ENCODE measurements at regions not wholly inside any gene's neighbourhood (a gene's known extent, or its start where the extent isn't known, plus 50 kb on each side); places are given as distances from the start of the nearest gene placed in this dataset.

DNA sequence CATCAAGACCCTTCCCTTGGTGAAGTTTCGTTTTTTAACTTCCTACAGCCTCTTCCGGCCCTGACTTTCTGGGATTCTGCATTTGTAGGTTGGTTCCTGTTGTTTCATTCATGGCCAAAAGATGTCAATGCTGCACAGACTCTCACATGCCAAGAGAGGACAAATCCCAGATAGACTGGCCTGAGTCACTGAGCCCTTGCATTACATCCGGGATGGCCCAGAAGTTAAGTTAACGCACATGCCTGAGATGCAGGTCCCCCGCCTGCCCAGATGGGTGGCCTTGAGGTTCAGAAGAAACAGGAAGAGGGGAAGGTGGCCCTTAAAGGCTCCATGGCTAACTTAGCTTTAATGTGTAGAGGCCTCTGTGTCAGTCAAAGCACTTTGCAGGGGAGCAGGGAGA lies 51.6 kb upstream of the SRGAP3 start:
- H3K4me3 ChIP-seq (replicated peaks in 1 of 2; ENCODE audit: low read depth in 2 of 2, low read length in 2 of 2): no peak overlapping the region
- DNase-seq (ENCODE audit: low read depth in 2 of 2): peak in 1 of 2 donors; percentile 28
- TF ChIP-seq, protein P1, sequence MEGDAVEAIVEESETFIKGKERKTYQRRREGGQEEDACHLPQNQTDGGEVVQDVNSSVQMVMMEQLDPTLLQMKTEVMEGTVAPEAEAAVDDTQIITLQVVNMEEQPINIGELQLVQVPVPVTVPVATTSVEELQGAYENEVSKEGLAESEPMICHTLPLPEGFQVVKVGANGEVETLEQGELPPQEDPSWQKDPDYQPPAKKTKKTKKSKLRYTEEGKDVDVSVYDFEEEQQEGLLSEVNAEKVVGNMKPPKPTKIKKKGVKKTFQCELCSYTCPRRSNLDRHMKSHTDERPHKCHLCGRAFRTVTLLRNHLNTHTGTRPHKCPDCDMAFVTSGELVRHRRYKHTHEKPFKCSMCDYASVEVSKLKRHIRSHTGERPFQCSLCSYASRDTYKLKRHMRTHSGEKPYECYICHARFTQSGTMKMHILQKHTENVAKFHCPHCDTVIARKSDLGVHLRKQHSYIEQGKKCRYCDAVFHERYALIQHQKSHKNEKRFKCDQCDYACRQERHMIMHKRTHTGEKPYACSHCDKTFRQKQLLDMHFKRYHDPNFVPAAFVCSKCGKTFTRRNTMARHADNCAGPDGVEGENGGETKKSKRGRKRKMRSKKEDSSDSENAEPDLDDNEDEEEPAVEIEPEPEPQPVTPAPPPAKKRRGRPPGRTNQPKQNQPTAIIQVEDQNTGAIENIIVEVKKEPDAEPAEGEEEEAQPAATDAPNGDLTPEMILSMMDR (IDR thresholded peaks at IDR 0.05; ENCODE audit: low read depth, low read length): no peak

DNA sequence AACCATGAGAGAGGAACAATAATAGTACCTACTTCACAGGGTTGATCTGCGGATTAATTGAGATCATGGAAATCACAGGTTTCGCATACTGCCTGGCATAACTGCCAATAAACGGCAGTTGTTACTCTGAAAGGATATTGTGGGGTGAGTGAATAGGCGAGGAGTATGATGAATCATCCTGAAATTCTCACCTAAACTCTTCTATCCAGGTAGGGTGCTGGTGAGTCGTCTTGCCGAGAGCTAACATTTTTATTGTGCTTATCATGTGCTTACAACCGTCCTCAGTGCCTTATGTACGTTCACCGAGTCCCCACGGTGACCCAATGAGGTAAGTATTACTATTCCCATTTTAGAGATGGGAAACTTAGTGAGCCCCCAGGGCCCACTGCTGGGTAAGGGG lies 52.4 kb upstream of the SRGAP3 start:
- H3K4me3 ChIP-seq (replicated peaks in 1 of 2; ENCODE audit: low read depth in 2 of 2, low read length in 2 of 2): no peak overlapping the region
- no peak for DNase-seq (ENCODE audit: low read depth in 2 of 2)
- TF ChIP-seq, protein P1 (IDR thresholded peaks at IDR 0.05; ENCODE audit: low read depth, low read length): no peak

DNA sequence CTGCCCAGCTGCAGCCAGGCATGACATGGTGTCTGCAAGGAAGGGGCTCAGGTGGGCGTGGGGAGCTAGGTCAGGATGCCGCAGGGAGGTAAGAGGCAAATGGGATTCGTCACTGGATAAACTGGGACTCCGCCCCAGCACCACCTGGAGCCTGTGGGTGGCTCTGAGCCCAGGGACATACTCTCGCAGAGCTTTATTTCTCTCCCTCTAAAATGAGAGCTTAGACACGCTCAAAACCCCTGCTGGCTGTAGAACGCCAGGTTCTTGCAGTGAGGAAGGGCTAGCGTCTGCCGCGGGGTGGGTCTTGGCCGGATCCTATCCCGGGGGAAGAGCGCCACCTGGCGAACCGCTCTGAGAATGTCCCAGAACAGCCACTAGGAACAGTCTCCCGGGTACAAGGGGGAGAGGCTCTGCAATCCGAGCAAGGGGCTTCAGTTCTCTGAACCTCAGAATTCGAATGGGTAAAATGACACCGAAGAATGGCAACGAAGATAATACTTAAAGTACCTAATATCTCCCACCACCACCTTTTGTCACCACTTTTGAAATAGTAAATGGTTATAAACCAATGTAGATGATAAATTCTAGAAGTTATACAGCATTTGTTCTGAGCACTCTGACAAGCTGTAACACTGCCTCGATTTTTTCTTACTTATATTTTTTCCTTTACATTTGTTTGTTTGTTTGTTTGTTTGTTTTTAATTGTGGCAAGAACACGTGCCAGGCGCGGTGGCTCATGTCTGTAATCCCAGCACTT lies 53.2 kb upstream of the SRGAP3 start:
- DNase-seq (ENCODE audit: low read depth in 2 of 2): peak; percentile 77 to 84
- TF ChIP-seq, protein P1 (IDR thresholded peaks at IDR 0.05; ENCODE audit: low read depth, low read length): peak; percentile 90
- peak overlapping the region in 1 of 2 donors; percentile 18 for H3K4me3 ChIP-seq (replicated peaks in 1 of 2; ENCODE audit: low read depth in 2 of 2, low read length in 2 of 2)

DNA sequence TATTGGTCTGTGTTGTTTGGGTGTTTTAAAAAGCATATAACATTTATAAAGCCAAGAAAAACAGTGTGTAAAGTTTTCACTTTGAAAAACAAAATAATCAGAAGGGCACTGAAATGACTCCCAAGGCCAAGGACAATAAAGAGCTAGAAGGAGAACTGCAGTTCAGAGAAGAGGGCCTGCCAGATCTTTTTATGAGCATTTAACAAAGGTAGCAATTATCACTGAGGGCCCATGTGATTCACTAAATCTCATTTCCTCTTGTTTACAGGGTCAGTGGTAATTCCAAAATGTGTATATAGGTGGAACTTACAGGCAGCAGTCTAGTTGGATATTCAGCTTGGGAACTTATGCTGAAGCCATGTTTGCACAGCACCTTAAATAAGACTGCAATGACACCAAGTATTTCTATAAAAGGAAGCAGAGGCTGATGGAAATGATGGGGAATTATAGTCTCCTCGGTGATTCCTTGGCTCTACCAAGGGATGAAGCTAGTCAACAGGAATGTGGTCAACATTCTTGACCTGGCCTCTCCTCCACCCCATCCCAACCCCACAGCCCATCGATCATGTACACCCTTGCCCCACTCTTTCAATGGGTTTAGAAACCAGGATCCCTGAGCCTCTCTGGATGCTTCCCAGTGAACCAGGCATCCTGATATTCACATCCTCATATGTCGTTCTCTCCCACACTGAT lies 54.4 kb upstream of the THUMPD3 start:
- H3K4me3 ChIP-seq (replicated peaks in 1 of 2; ENCODE audit: low read depth in 2 of 2, low read length in 2 of 2): no peak overlapping the region
- no peak for DNase-seq (ENCODE audit: low read depth in 2 of 2)
- TF ChIP-seq, protein P1 (IDR thresholded peaks at IDR 0.05; ENCODE audit: low read depth, low read length): no peak

DNA sequence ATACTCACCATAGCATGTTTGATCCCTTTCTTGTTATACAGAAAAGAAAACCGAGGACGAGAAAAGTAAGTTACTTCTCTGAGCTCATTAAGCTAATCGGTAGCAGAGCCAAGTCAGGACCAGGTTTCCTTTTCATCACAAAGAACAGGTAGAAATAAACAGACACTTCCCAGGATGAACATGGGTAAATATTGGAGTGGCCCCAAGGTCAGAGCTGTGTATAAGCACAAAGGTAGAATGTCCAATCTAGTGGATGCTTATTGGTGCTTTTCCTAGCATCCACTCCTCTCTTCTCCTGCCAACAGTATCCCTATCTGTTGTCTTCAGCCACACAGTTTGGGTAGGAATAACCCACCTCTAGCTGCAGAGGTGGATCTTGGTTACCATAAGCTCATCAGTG lies 52.8 kb upstream of the THUMPD3 start:
- no peak for DNase-seq (ENCODE audit: low read depth in 2 of 2)
- TF ChIP-seq, protein P1 (IDR thresholded peaks at IDR 0.05; ENCODE audit: low read depth, low read length): no peak

DNA sequence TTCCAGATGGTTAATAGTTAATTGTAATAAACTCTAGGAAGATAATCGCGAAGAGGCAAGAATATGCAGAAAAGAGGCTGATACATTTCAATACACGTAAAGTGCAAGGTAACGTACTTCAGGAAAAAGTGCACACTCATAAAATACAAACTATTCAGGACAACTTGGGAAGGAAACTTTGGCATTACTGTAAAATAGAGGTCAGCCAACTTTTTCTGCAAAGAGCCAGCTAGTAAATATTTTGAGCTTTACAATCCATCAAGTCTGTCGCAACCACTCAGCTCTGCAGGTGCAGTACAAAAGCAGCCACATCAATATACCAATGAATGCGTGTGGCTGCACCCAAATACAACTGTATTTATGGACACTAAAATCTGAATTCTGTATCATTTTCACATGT lies 51.6 kb upstream of the THUMPD3 start:
- TF ChIP-seq, protein P1 (IDR thresholded peaks at IDR 0.05; ENCODE audit: low read depth, low read length): no peak
- H3K4me3 ChIP-seq (replicated peaks in 1 of 2; ENCODE audit: low read depth in 2 of 2, low read length in 2 of 2): no peak overlapping the region
- DNase-seq (ENCODE audit: low read depth in 2 of 2): no peak

More for the DNA sequence above, 52.8 kb upstream of the THUMPD3 start:
- H3K4me3 ChIP-seq (replicated peaks in 1 of 2; ENCODE audit: low read depth in 2 of 2, low read length in 2 of 2): no peak overlapping the region
